Brain microvascular endothelial cell (primary cell): ENCODE measurements at regions not wholly inside any gene's neighbourhood (a gene's known extent, or its start where the extent isn't known, plus 50 kb on each side); places are given as distances from the start of the nearest gene placed in this dataset.

Experiments used
- DNase-seq: peaks from one replicate; pipeline ENCODE4 v3.0.0-alpha.2; 2020
- H3K27ac ChIP-seq: fragments of 250-450 bp; sonication (Bioruptor Pico); 2 replicates; pipeline ENCODE4 v1.5.1; 2020; ENCODE audit warnings: mild to moderate bottlenecking, moderate library complexity
- H3K27me3 ChIP-seq: fragments of 250-450 bp; sonication (Bioruptor Pico); replicated peaks from 2 replicates; pipeline ENCODE4 v1.5.1; 2020; ENCODE audit warnings: mild to moderate bottlenecking
- H3K36me3 ChIP-seq: fragments of 250-450 bp; sonication (Bioruptor Pico); replicated peaks from 2 replicates; pipeline ENCODE4 v1.5.1; 2020; ENCODE audit warnings: mild to moderate bottlenecking
- H3K4me3 ChIP-seq: 2 replicates; pipeline ENCODE4 v1.5.1; 2011; ENCODE audit warnings: low read depth, mild to moderate bottlenecking, control low read depth, low read length, moderate library complexity
- CTCF ChIP-seq: IDR thresholded peaks from 2 replicates; pipeline ENCODE4 v1.5.1; 2011; ENCODE audit warnings: low read depth, mild to moderate bottlenecking, moderate library complexity, low read length, control low read depth, inconsistent platforms; ENCODE audit errors: missing control alignments
- in situ Hi-C: cut with HindIII; loops from 2 replicates; pipeline ENCODE4 v1.10.0; 2017; ENCODE audit warnings: low sequenced_read_pairs, low pct_ligation_motif_present

GRCh38 chr20:57908226-57908625, 198.4 kb upstream of the PMEPA1 start:
- in situ Hi-C loops = no loop called here
- Histone ChIP-seq H3K4me3 (no peak overlapping the region), H3K36me3 (no peaks in the 10 kb centered on the region), H3K27ac (no peak overlapping the region), H3K27me3 (peaks cover 3% of the 10 kb centered on the region)
- no peak for TF ChIP-seq CTCF
- DNase-seq = no peak

- no peaks in the 10 kb centered on the region for H3K36me3 ChIP-seq
- H3K27ac ChIP-seq = no peak overlapping the region
- in situ Hi-C loops = no loop called here
- TF ChIP-seq CTCF = no peak
- H3K27me3 ChIP-seq = peaks cover 3% of the 10 kb centered on the region
- DNase-seq = no peak
- H3K4me3 ChIP-seq = no peak overlapping the region
These were observed 197.6 kb upstream of the PMEPA1 start for GRCh38 chr20:57907131-57908000.

GRCh38 chr20:57905448-57905847, 195.6 kb upstream of the PMEPA1 start:
- Histone ChIP-seq H3K36me3 (no peaks in the 10 kb centered on the region), H3K4me3 (no peak overlapping the region), H3K27me3 (no peaks in the 10 kb centered on the region), H3K27ac (no peak overlapping the region)
- DNase-seq = no peak
- TF ChIP-seq CTCF = no peak
- in situ Hi-C loops = no loop called here

GRCh38 chr20:57904314-57905105, 194.7 kb upstream of the PMEPA1 start:
- H3K27me3 ChIP-seq = no peaks in the 10 kb centered on the region
- H3K4me3 ChIP-seq = no peak overlapping the region
- DNase-seq = no peak
- no peaks in the 10 kb centered on the region for H3K36me3 ChIP-seq
- TF ChIP-seq CTCF = no peak
- in situ Hi-C loops = no loop called here
- H3K27ac ChIP-seq = no peak overlapping the region

- DNase-seq = peak; percentile 64
- in situ Hi-C loops = no loop called here
These were observed 192.7 kb upstream of the PMEPA1 start for GRCh38 chr20:57902473-57902872.

More at GRCh38 chr20:57902473-57902872, 192.7 kb upstream of the PMEPA1 start:
- Histone ChIP-seq H3K4me3 (no peak overlapping the region), H3K27ac (no peak overlapping the region), H3K27me3 (no peaks in the 10 kb centered on the region), H3K36me3 (no peaks in the 10 kb centered on the region)
- peak; percentile 56 for TF ChIP-seq CTCF
